Fibroblast of villous mesenchyme (primary cell): ENCODE measurements at regions not wholly inside any gene's neighbourhood (a gene's known extent, or its start where the extent isn't known, plus 50 kb on each side); places are given as distances from the start of the nearest gene placed in this dataset.
"Not testable (repeated sequence)": the region's sequence is repeated elsewhere in the genome, so short reads cannot be mapped to it uniquely, and the experiment has no call there.

Source experiments
- DNase-seq: peaks from one replicate; pipeline ENCODE4 v3.0.0-alpha.2; 2010; ENCODE audit warnings: low read depth
- H3K4me3 ChIP-seq: 2 replicates; pipeline ENCODE4 v1.5.1; 2011; ENCODE audit warnings: low read depth, mild to moderate bottlenecking, low read length
- TF ChIP-seq, protein P1 (sequence below): IDR thresholded peaks from 2 replicates; pipeline ENCODE4 v1.5.1; 2012; ENCODE audit warnings: low read depth, mild to moderate bottlenecking, low read length; ENCODE audit not compliant: insufficient read depth

DNA sequence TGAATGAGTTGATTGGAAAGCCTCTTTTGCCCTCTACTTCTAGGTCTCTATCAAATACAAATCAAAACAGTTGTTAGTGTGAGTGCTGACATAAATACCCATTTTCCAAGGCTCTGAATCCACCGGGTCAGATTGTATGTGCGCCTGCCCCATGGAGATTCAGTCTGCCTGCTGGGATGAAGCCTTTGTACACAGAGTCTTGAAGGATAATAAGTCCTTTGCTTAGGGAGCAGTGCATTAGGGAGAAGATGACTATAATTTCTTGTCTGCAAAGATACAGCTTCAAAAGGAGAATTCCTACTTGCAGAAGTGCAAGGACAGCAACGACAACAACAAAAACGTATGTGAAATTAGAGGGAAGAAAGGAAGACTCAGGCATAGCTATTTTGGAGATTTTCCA, 90.3 kb upstream of the VRK1 start:
- no peak for DNase-seq
- TF ChIP-seq, protein P1, sequence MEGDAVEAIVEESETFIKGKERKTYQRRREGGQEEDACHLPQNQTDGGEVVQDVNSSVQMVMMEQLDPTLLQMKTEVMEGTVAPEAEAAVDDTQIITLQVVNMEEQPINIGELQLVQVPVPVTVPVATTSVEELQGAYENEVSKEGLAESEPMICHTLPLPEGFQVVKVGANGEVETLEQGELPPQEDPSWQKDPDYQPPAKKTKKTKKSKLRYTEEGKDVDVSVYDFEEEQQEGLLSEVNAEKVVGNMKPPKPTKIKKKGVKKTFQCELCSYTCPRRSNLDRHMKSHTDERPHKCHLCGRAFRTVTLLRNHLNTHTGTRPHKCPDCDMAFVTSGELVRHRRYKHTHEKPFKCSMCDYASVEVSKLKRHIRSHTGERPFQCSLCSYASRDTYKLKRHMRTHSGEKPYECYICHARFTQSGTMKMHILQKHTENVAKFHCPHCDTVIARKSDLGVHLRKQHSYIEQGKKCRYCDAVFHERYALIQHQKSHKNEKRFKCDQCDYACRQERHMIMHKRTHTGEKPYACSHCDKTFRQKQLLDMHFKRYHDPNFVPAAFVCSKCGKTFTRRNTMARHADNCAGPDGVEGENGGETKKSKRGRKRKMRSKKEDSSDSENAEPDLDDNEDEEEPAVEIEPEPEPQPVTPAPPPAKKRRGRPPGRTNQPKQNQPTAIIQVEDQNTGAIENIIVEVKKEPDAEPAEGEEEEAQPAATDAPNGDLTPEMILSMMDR, result no peak
- no peak overlapping the region for H3K4me3 ChIP-seq

DNA sequence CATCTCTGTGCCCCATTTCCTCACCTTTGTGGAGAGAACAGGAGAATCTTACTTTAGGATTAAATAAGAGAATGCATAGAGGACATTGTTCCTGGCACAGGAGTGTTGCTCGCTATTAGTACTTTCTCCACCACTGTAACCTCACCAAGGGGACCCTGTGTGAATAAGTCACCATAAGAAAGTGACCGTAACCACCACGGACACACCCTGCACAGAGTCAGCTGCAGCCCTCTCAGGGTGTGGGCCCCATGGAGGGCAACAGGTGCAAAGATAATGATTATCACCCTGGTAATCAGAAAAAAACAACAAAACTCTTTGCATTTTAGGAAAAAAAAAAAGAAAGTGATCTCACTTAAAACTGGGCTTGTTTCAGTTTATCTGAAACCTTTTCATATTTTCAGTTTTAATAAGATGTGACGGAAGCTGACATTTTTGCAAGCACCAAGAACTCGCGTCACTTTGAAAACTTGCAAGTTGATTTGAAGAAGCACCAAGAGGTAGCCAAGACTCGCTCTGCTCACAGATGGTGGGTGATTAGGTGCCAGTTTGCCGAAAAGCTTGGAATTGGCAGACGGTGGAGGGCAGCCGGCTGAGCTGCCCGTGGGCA, 87.0 kb upstream of the VRK1 start:
- TF ChIP-seq, protein P1, result no peak
- no peak for DNase-seq
- H3K4me3 ChIP-seq, result no peak overlapping the region

DNA sequence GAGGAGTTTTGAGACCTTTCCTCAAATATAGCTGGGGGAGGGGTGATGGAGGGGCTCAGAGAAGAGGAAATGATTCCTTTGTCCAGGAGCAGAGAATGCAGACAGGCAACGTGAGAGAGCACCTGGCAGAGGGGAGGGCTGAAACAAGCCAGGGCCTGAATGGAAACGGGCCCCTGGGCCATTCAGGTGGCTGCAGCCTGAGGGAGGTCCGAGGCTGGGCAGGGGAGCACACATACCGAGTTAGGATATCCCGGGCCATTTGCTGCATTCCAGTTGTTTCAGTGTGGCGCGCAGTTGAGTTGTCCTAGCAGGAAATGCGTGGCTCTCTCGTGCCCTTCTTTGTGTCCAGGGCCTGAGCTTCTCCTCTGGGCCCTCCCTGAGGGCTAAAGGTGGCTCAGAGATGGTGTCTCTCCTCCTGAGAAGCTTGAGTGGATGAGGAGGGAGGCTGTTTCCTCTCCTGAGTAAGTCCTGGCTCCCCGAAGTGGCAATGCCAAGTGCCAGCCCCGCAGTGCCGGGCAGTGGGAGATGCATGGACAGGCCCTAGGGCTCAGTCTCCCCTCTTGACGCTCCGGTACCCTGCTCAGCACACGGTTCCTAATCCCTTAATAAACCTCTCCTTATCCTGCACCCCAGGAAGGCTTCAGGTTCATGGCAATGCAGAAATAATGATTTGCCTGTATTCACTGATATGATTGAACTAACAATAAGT, 85.5 kb upstream of the VRK1 start:
- no peak overlapping the region for H3K4me3 ChIP-seq
- TF ChIP-seq, protein P1, result no peak
- no peak for DNase-seq

DNA sequence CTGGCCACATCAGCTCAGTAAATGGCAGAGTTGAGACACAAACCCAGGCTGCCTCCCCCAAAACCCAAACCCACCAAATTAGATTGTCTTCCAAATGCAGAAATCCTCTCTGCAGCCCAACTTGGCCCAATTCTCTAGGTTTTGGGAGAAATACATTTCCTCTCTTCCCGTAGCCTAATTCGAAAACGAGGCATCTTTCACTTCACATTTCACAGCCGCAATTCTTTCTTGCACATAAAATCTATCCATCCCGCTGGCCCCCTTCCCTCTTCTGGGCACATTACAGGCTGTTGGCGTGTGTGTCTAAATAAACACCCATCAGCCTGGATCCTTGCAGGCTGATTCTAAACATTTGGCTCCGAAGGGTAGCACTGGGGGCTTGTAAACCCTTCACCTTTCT, 83.8 kb upstream of the VRK1 start:
- no peak overlapping the region for H3K4me3 ChIP-seq
- DNase-seq, result no peak
- TF ChIP-seq, protein P1, result no peak

DNA sequence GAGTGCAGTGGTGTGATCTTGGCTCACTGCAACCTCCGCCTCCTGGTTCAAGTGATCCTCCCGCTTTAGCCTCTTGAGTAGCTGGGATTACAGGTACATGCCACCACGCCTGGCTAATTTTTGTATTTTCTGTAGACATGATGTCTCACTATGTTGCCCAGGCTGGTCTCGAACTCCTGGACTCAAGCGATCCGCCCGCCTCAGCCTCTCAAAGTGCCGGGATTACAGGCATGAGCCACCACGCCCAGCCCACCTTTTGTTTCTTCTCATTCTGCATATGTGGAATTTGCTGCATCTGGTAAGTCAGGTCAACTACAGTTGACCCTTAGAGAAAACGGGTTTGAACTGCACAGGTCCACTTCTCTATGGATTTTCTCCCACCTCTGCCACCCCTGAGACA, 82.6 kb upstream of the VRK1 start:
- not testable (repeated sequence) for DNase-seq

DNA sequence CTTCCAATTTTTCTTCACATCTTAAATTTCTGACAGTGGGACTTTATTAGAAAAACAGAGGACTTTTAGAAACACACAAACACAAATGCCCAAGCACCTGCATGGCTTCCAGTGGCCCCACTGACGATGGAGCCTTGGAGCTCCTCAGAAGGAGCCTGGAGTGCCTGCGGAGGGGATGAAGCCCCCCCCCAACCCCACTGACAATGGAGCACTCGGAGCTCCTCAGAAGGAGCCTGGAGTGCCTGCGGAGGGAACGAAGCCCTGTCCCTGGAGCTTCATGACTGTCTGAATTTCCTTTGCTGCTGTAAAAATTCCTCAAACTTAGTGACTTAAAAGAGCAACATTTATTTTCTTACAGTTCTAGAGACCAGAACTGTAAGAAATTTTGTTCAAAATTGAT, 80.1 kb upstream of the VRK1 start:
- TF ChIP-seq, protein P1, result no peak
- H3K4me3 ChIP-seq, result no peak overlapping the region
- no peak for DNase-seq

More for the DNA sequence above, 82.6 kb upstream of the VRK1 start:
- not testable (repeated sequence) for H3K4me3 ChIP-seq

DNA sequence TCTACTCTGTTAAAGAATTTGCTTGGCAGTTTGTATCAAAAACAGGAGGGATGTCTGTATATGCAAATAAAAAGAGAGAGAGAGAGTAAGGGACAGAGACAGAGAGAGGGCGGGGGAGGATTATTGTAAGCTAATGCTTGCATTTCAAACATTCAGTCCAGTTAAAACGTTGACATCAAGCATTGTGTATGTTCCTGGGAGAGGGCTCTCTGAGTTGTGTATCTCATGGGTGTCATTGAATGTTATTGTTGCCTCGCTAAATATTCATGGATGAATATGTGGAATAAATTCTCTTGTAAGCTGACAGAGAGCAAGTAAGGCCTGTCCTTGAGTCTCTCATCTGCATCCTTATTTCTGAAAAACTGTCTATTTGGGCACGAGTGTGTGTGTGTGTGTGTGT, 78.8 kb upstream of the VRK1 start:
- H3K4me3 ChIP-seq, result no peak overlapping the region
- DNase-seq, result no peak
- TF ChIP-seq, protein P1, result no peak

DNA sequence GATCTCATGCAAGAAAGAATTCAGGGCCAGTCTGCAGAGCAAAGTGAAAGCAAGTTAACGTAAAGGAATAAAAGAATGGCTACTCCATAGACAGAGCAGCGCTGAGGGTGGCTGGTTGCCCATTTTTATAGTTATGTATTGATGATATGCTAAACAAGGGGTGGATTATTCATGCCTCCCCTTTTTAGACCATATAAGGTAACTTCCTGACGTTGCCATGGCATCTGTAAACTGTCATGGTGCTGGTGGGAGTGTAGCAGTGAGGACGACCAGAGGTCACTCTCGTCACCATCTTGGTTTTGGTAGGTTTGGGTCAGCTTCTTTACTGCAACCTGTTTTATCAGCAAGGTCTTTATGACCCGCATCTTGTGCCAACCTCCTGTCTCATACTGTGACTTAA, 76.5 kb upstream of the VRK1 start:
- not testable (repeated sequence) for DNase-seq, H3K4me3 ChIP-seq
